ENCODE measurements at regions not wholly inside any gene's neighbourhood (a gene's known extent, or its start where the extent isn't known, plus 50 kb on each side); places are given as distances from the start of the nearest gene placed in this dataset.

DNA sequence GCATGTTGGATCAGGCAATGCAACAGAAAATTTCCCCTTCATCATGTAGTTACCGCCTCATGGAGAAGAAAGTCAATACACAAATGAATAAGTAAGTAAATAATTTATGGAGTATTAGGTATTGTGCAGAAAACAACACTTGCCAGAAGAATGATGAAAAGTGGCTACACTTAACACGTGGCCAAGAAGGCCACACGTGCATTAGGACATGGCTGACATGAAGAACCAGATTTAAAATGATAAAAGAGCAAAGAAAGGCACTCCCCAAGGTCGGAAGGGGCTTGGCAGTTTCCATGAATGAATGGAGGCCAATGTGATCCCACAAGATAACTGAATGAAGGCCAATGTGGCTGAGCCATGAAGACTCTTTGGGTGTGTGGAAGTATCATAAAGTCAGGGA lies 447.2 kb downstream of the DOK5 start:
- TF ChIP-seq, protein P1, sequence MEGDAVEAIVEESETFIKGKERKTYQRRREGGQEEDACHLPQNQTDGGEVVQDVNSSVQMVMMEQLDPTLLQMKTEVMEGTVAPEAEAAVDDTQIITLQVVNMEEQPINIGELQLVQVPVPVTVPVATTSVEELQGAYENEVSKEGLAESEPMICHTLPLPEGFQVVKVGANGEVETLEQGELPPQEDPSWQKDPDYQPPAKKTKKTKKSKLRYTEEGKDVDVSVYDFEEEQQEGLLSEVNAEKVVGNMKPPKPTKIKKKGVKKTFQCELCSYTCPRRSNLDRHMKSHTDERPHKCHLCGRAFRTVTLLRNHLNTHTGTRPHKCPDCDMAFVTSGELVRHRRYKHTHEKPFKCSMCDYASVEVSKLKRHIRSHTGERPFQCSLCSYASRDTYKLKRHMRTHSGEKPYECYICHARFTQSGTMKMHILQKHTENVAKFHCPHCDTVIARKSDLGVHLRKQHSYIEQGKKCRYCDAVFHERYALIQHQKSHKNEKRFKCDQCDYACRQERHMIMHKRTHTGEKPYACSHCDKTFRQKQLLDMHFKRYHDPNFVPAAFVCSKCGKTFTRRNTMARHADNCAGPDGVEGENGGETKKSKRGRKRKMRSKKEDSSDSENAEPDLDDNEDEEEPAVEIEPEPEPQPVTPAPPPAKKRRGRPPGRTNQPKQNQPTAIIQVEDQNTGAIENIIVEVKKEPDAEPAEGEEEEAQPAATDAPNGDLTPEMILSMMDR (conservative IDR thresholded peaks at IDR 0.05; ENCODE audit: low read depth, low read length), result no peak
- no peak for TF ChIP-seq EZH2 (IDR thresholded peaks at IDR 0.05; ENCODE audit: borderline replicate concordance, low read depth, low read length, poor library complexity, severe bottlenecking)
